ENCODE measurements at regions not wholly inside any gene's neighbourhood (a gene's known extent, or its start where the extent isn't known, plus 50 kb on each side); places are given as distances from the start of the nearest gene placed in this dataset.

GRCh38 chr1:30043256-30043655 is 680.1 kb downstream of the MATN1 start:
- no peak overlapping the region for H3K4me3 ChIP-seq (ENCODE audit: low read depth, low read length)
- no peak for DNase-seq (ENCODE audit: low read depth)
- TF ChIP-seq CTCF (IDR thresholded peaks at IDR 0.05; ENCODE audit: insufficient read depth, low read length, poor library complexity, severe bottlenecking) = no peak
- H3K27me3 ChIP-seq (ENCODE audit: control insufficient read depth, insufficient read depth, low read length) = peaks cover 2% of the 10 kb centered on the region
- no peaks in the 10 kb centered on the region for H3K36me3 ChIP-seq (ENCODE audit: control insufficient read depth, insufficient read depth, low read length)

GRCh38 chr1:30042438-30043147 is 680.8 kb downstream of the MATN1 start:
- H3K4me3 ChIP-seq (ENCODE audit: low read depth, low read length) = no peak overlapping the region
- no peaks in the 10 kb centered on the region for H3K36me3 ChIP-seq (ENCODE audit: control insufficient read depth, insufficient read depth, low read length)
- TF ChIP-seq CTCF (IDR thresholded peaks at IDR 0.05; ENCODE audit: insufficient read depth, low read length, poor library complexity, severe bottlenecking) = no peak
- H3K27me3 ChIP-seq (ENCODE audit: control insufficient read depth, insufficient read depth, low read length) = peaks cover 2% of the 10 kb centered on the region
- DNase-seq (ENCODE audit: low read depth) = no peak

GRCh38 chr1:30041741-30042437 is 681.5 kb downstream of the MATN1 start:
- Histone ChIP-seq H3K27me3 (ENCODE audit: control insufficient read depth, insufficient read depth, low read length) (peaks cover 2% of the 10 kb centered on the region), H3K36me3 (ENCODE audit: control insufficient read depth, insufficient read depth, low read length) (no peaks in the 10 kb centered on the region), H3K4me3 (ENCODE audit: low read depth, low read length) (no peak overlapping the region)
- DNase-seq (ENCODE audit: low read depth) = no peak
- TF ChIP-seq CTCF (IDR thresholded peaks at IDR 0.05; ENCODE audit: insufficient read depth, low read length, poor library complexity, severe bottlenecking) = no peak

GRCh38 chr1:30040081-30041019 is 683.0 kb downstream of the MATN1 start:
- Histone ChIP-seq H3K36me3 (ENCODE audit: control insufficient read depth, insufficient read depth, low read length) (no peaks in the 10 kb centered on the region), H3K4me3 (ENCODE audit: low read depth, low read length) (no peak overlapping the region), H3K27me3 (ENCODE audit: control insufficient read depth, insufficient read depth, low read length) (no peaks in the 10 kb centered on the region)
- DNase-seq (ENCODE audit: low read depth) = no peak
- TF ChIP-seq CTCF (IDR thresholded peaks at IDR 0.05; ENCODE audit: insufficient read depth, low read length, poor library complexity, severe bottlenecking) = no peak

- Histone ChIP-seq H3K27me3 (ENCODE audit: control insufficient read depth, insufficient read depth, low read length) (no peaks in the 10 kb centered on the region), H3K36me3 (ENCODE audit: control insufficient read depth, insufficient read depth, low read length) (no peaks in the 10 kb centered on the region), H3K4me3 (ENCODE audit: low read depth, low read length) (no peak overlapping the region)
- no peak for TF ChIP-seq CTCF (IDR thresholded peaks at IDR 0.05; ENCODE audit: insufficient read depth, low read length, poor library complexity, severe bottlenecking)
- no peak for DNase-seq (ENCODE audit: low read depth)
Measured at GRCh38 chr1:30039354-30040080, 683.9 kb downstream of the MATN1 start.

Data from kidney epithelial cell (primary cell).